ENCODE measurements at regions not wholly inside any gene's neighbourhood (a gene's known extent, or its start where the extent isn't known, plus 50 kb on each side); places are given as distances from the start of the nearest gene placed in this dataset.
A peak's percentile ranks its signal among the peaks of the same experiment; 100 is the strongest.
"Not testable (repeated sequence)": the region's sequence is repeated elsewhere in the genome, so short reads cannot be mapped to it uniquely, and the experiment has no call there.

- Histone ChIP-seq H3K27ac (replicated peaks; ENCODE audit: low read length) (no peak overlapping the region), H3K4me1 (ENCODE audit: control insufficient read depth in 2 of 2, insufficient read depth in 1 of 2, low read depth in 1 of 2, low read length in 2 of 2) (peaks cover 6 to 10% of the 10 kb centered on the region in 2 donors), H3K4ac (ENCODE audit: low read length) (no peak overlapping the region), H3K79me1 (ENCODE audit: low read depth, low read length) (no peaks in the 10 kb centered on the region), H3K18ac (ENCODE audit: low read length) (no peak overlapping the region), H3K23ac (ENCODE audit: low read depth, low read length, poor library complexity) (no peak overlapping the region), H2BK12ac (ENCODE audit: low read length) (no peak overlapping the region), H3K4me3 (ENCODE audit: low read length in 2 of 2) (no peak overlapping the region), H3K36me3 (replicated peaks in 1 of 2; ENCODE audit: control insufficient read depth in 2 of 2, insufficient read depth in 2 of 2, low read length in 2 of 2) (no peaks in the 10 kb centered on the region), H4K8ac (ENCODE audit: low read depth, low read length) (no peak overlapping the region), H3K4me2 (ENCODE audit: insufficient read depth, low read length, poor library complexity, severe bottlenecking) (no peak overlapping the region), H2BK120ac (ENCODE audit: low read depth, low read length) (no peak overlapping the region), H3K9me3 (replicated peaks in 1 of 2; ENCODE audit: control insufficient read depth in 2 of 2, insufficient read depth in 1 of 2, low read depth in 1 of 2, low read length in 2 of 2) (no peaks in the 10 kb centered on the region), H3K27me3 (ENCODE audit: control insufficient read depth in 3 of 3, insufficient read depth in 3 of 3, low read depth in 1 of 3, low read length in 3 of 3) (peaks cover 0 to 5% (median 0%) of the 10 kb centered on the region in 3 experiments), H3K9ac (ENCODE audit: low read depth, low read length, poor library complexity) (no peak overlapping the region), H2BK5ac (ENCODE audit: low read length) (no peak overlapping the region), H2BK15ac (ENCODE audit: low read length) (no peak overlapping the region), H4K91ac (ENCODE audit: low read depth, low read length, poor library complexity) (no peak overlapping the region), H2AFZ (ENCODE audit: low read length) (peak overlapping the region; percentile 79), H3K14ac (ENCODE audit: low read length) (no peak overlapping the region), H2AK5ac (ENCODE audit: low read depth, low read length) (no peak overlapping the region)
- no CpG with 5 or more reads among the region's 15 CpGs for WGBS, 2 donors (ENCODE audit: extremely low coverage in 2 of 2, insufficient read length in 2 of 2, insufficient replicate concordance in 1 of 2)
- peak; percentile 32 for DNase-seq (ENCODE audit: low spot score)
These were observed 204.8 kb upstream of the GALNT2 start for GRCh38 chr1:229862017-229862774.

GRCh38 chr1:229863651-229864545 lies 203.1 kb upstream of the GALNT2 start:
- Histone ChIP-seq H2BK120ac (ENCODE audit: low read depth, low read length) (no peak overlapping the region), H2AK5ac (ENCODE audit: low read depth, low read length) (no peak overlapping the region), H3K4me1 (ENCODE audit: control insufficient read depth in 2 of 2, insufficient read depth in 1 of 2, low read depth in 1 of 2, low read length in 2 of 2) (peaks cover 6 to 10% of the 10 kb centered on the region in 2 donors), H3K4me3 (ENCODE audit: low read length in 2 of 2) (no peak overlapping the region), H3K4me2 (ENCODE audit: insufficient read depth, low read length, poor library complexity, severe bottlenecking) (no peak overlapping the region), H3K14ac (ENCODE audit: low read length) (no peak overlapping the region), H3K9me3 (replicated peaks in 1 of 2; ENCODE audit: control insufficient read depth in 2 of 2, insufficient read depth in 1 of 2, low read depth in 1 of 2, low read length in 2 of 2) (no peaks in the 10 kb centered on the region), H3K9ac (ENCODE audit: low read depth, low read length, poor library complexity) (peak overlapping the region; percentile 18), H3K23ac (ENCODE audit: low read depth, low read length, poor library complexity) (no peak overlapping the region), H2BK12ac (ENCODE audit: low read length) (no peak overlapping the region), H3K4ac (ENCODE audit: low read length) (no peak overlapping the region), H2BK15ac (ENCODE audit: low read length) (no peak overlapping the region), H4K8ac (ENCODE audit: low read depth, low read length) (no peak overlapping the region), H4K91ac (ENCODE audit: low read depth, low read length, poor library complexity) (no peak overlapping the region), H3K36me3 (replicated peaks in 1 of 2; ENCODE audit: control insufficient read depth in 2 of 2, insufficient read depth in 2 of 2, low read length in 2 of 2) (no peaks in the 10 kb centered on the region), H3K79me1 (ENCODE audit: low read depth, low read length) (no peaks in the 10 kb centered on the region), H3K27me3 (ENCODE audit: control insufficient read depth in 3 of 3, insufficient read depth in 3 of 3, low read depth in 1 of 3, low read length in 3 of 3) (peaks cover 0 to 5% (median 0%) of the 10 kb centered on the region in 3 experiments), H2AFZ (ENCODE audit: low read length) (no peak overlapping the region), H2BK5ac (ENCODE audit: low read length) (no peak overlapping the region), H3K18ac (ENCODE audit: low read length) (peak overlapping the region; percentile 40), H3K27ac (replicated peaks; ENCODE audit: low read length) (no peak overlapping the region)
- no peak for DNase-seq (ENCODE audit: low spot score)
- no CpG with 5 or more reads among the region's 16 CpGs for WGBS, 2 donors (ENCODE audit: extremely low coverage in 2 of 2, insufficient read length in 2 of 2, insufficient replicate concordance in 1 of 2)

- H3K4me1 ChIP-seq (ENCODE audit: control insufficient read depth in 2 of 2, insufficient read depth in 1 of 2, low read depth in 1 of 2, low read length in 2 of 2): peaks cover 6 to 13% of the 10 kb centered on the region in 2 donors
- no peak overlapping the region for H2BK5ac ChIP-seq (ENCODE audit: low read length)
- DNase-seq (ENCODE audit: low spot score): no peak
- H3K18ac ChIP-seq (ENCODE audit: low read length): no peak overlapping the region
- H3K9me3 ChIP-seq (replicated peaks in 1 of 2; ENCODE audit: control insufficient read depth in 2 of 2, insufficient read depth in 1 of 2, low read depth in 1 of 2, low read length in 2 of 2): no peaks in the 10 kb centered on the region
- H4K8ac ChIP-seq (ENCODE audit: low read depth, low read length): no peak overlapping the region
- peaks cover 0 to 3% (median 0%) of the 10 kb centered on the region in 3 experiments for H3K27me3 ChIP-seq (ENCODE audit: control insufficient read depth in 3 of 3, insufficient read depth in 3 of 3, low read depth in 1 of 3, low read length in 3 of 3)
- H3K4me3 ChIP-seq (ENCODE audit: low read length in 2 of 2): no peak overlapping the region
- WGBS, 2 donors (ENCODE audit: extremely low coverage in 2 of 2, insufficient read length in 2 of 2, insufficient replicate concordance in 1 of 2): no CpG with 5 or more reads among the region's 15 CpGs
- no peak overlapping the region for H4K91ac ChIP-seq (ENCODE audit: low read depth, low read length, poor library complexity)
- H3K36me3 ChIP-seq (replicated peaks in 1 of 2; ENCODE audit: control insufficient read depth in 2 of 2, insufficient read depth in 2 of 2, low read length in 2 of 2): no peaks in the 10 kb centered on the region
- H2AK5ac ChIP-seq (ENCODE audit: low read depth, low read length): no peak overlapping the region
- H3K23ac ChIP-seq (ENCODE audit: low read depth, low read length, poor library complexity): no peak overlapping the region
- H3K79me1 ChIP-seq (ENCODE audit: low read depth, low read length): no peaks in the 10 kb centered on the region
- H2BK12ac ChIP-seq (ENCODE audit: low read length): no peak overlapping the region
- no peak overlapping the region for H3K9ac ChIP-seq (ENCODE audit: low read depth, low read length, poor library complexity)
- H2BK120ac ChIP-seq (ENCODE audit: low read depth, low read length): no peak overlapping the region
- no peak overlapping the region for H3K4me2 ChIP-seq (ENCODE audit: insufficient read depth, low read length, poor library complexity, severe bottlenecking)
- no peak overlapping the region for H3K4ac ChIP-seq (ENCODE audit: low read length)
- no peak overlapping the region for H2BK15ac ChIP-seq (ENCODE audit: low read length)
- H2AFZ ChIP-seq (ENCODE audit: low read length): no peak overlapping the region
- H3K27ac ChIP-seq (replicated peaks; ENCODE audit: low read length): no peak overlapping the region
- H3K14ac ChIP-seq (ENCODE audit: low read length): no peak overlapping the region
These were observed 202.3 kb upstream of the GALNT2 start for GRCh38 chr1:229864686-229865230.

GRCh38 chr1:229865321-229865720 lies 201.7 kb upstream of the GALNT2 start:
- H4K8ac ChIP-seq (ENCODE audit: low read depth, low read length); DNase-seq (ENCODE audit: low spot score); H2BK15ac ChIP-seq (ENCODE audit: low read length); H2BK120ac ChIP-seq (ENCODE audit: low read depth, low read length); H3K9me3 ChIP-seq (replicated peaks in 1 of 2; ENCODE audit: control insufficient read depth in 2 of 2, insufficient read depth in 1 of 2, low read depth in 1 of 2, low read length in 2 of 2); H4K91ac ChIP-seq (ENCODE audit: low read depth, low read length, poor library complexity); H3K14ac ChIP-seq (ENCODE audit: low read length); H3K27me3 ChIP-seq (ENCODE audit: control insufficient read depth in 3 of 3, insufficient read depth in 3 of 3, low read depth in 1 of 3, low read length in 3 of 3); H2AFZ ChIP-seq (ENCODE audit: low read length); H3K4ac ChIP-seq (ENCODE audit: low read length); H3K79me1 ChIP-seq (ENCODE audit: low read depth, low read length); H2BK12ac ChIP-seq (ENCODE audit: low read length); H2AK5ac ChIP-seq (ENCODE audit: low read depth, low read length); H3K9ac ChIP-seq (ENCODE audit: low read depth, low read length, poor library complexity); H2BK5ac ChIP-seq (ENCODE audit: low read length); H3K27ac ChIP-seq (replicated peaks; ENCODE audit: low read length); H3K4me3 ChIP-seq (ENCODE audit: low read length in 2 of 2); H3K18ac ChIP-seq (ENCODE audit: low read length); H3K4me2 ChIP-seq (ENCODE audit: insufficient read depth, low read length, poor library complexity, severe bottlenecking); H3K36me3 ChIP-seq (replicated peaks in 1 of 2; ENCODE audit: control insufficient read depth in 2 of 2, insufficient read depth in 2 of 2, low read length in 2 of 2); H3K23ac ChIP-seq (ENCODE audit: low read depth, low read length, poor library complexity): not testable (repeated sequence)
- no CpG with 5 or more reads among the region's 32 CpGs for WGBS, 2 donors (ENCODE audit: extremely low coverage in 2 of 2, insufficient read length in 2 of 2, insufficient replicate concordance in 1 of 2)
- H3K4me1 ChIP-seq (ENCODE audit: control insufficient read depth in 2 of 2, insufficient read depth in 1 of 2, low read depth in 1 of 2, low read length in 2 of 2): peaks cover 6 to 13% of the 10 kb centered on the region in 2 donors
